Chondrocyte (in vitro differentiated cells): ENCODE measurements at regions not wholly inside any gene's neighbourhood (a gene's known extent, or its start where the extent isn't known, plus 50 kb on each side); places are given as distances from the start of the nearest gene placed in this dataset.

Source experiments
- DNase-seq: peaks from one replicate; pipeline ENCODE4 v3.0.0; 2021; ENCODE audit warnings: mixed read lengths, low spot score
- H3K27ac Mint-ChIP-seq: one replicate; pipeline ENCODE4 v1.8.0; 2021; ENCODE audit warnings: mild to moderate bottlenecking, moderate library complexity, mixed read lengths; ENCODE audit not compliant: unreplicated experiment
- H3K27me3 Mint-ChIP-seq: 2 replicates; pipeline ENCODE4 v1.8.0; 2021; ENCODE audit warnings: low read depth, mixed read lengths
- H3K36me3 Mint-ChIP-seq: 2 replicates; pipeline ENCODE4 v1.8.0; 2021; ENCODE audit warnings: low read depth, mixed read lengths
- H3K4me1 Mint-ChIP-seq: 2 replicates; pipeline ENCODE4 v1.8.0; 2021; ENCODE audit warnings: low read depth, mild to moderate bottlenecking, mixed read lengths
- H3K4me3 Mint-ChIP-seq: one replicate; pipeline ENCODE4 v1.8.0; 2021; ENCODE audit warnings: mild to moderate bottlenecking, moderate library complexity, mixed read lengths; ENCODE audit not compliant: unreplicated experiment
- H3K9me3 Mint-ChIP-seq: 2 replicates; pipeline ENCODE4 v1.8.0; 2021; ENCODE audit warnings: low read depth, mixed read lengths
- TF ChIP-seq, protein P1 (sequence below): fragments of 200-600 bp; sonication (generic); IDR thresholded peaks from 2 replicates; pipeline ENCODE4 v1.5.0; 2021; ENCODE audit warnings: antibody characterized with exemption, mild to moderate bottlenecking, moderate library complexity

DNA sequence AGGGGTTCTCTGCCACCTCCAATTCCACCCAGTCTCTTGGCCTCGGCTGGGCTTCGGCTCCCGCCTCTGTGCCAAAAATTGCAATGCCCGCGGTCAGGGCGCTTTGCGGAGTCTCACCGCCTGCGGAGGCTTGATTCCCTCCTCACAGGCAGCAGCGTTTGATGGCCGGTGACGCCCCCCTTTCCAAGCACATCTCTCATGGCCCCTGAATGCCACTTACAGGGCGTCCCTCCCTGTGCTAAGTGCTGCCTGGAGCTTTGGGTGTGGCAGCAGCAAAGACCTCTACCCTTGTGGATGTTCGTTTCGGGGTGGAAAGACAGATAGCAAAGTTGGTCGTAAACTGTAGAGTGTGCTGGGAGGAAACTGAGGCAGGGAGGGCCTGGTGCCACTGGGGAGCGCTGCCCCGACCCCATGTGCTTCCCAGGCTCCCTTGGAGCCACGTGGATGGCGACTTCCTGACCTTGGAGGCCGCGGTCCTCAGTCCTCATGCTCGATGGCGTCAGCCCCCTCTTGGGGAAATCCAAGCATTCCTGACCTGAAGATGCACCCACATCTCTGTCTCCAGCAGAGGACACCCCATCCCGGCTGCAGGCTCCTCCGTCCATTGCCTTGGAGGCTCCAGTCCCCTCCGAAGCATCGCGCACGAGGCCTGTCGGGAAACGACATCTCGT lies 249.2 kb upstream of the IRX4 start:
- Mint-ChIP-seq H3K36me3 (no peaks in the 10 kb centered on the region), H3K27me3 (no peaks in the 10 kb centered on the region), H3K4me3 (no peak overlapping the region), H3K4me1 (peaks cover 15% of the 10 kb centered on the region), H3K27ac (no peak overlapping the region), H3K9me3 (no peaks in the 10 kb centered on the region)
- TF ChIP-seq, protein P1, sequence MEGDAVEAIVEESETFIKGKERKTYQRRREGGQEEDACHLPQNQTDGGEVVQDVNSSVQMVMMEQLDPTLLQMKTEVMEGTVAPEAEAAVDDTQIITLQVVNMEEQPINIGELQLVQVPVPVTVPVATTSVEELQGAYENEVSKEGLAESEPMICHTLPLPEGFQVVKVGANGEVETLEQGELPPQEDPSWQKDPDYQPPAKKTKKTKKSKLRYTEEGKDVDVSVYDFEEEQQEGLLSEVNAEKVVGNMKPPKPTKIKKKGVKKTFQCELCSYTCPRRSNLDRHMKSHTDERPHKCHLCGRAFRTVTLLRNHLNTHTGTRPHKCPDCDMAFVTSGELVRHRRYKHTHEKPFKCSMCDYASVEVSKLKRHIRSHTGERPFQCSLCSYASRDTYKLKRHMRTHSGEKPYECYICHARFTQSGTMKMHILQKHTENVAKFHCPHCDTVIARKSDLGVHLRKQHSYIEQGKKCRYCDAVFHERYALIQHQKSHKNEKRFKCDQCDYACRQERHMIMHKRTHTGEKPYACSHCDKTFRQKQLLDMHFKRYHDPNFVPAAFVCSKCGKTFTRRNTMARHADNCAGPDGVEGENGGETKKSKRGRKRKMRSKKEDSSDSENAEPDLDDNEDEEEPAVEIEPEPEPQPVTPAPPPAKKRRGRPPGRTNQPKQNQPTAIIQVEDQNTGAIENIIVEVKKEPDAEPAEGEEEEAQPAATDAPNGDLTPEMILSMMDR: no peak
- DNase-seq: no peak

DNA sequence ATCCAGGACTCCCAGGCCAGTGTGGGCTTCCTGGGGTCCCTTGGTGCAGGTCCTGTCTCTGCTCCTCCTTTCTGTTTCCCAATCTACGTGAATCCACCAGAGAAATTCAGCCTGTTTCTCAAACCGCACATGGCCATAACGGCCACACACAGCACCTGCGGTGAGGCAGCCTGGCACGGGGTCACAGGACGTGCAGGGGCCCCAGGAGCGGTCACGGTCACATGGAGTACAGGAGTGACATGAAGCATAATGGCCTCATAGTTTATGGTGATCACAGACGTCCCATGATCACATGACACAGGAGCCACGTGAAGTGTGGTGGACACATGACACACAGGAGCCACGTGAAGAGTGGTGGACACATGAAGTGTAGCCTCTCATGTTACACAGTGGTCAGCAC lies 248.5 kb upstream of the IRX4 start:
- Mint-ChIP-seq H3K4me3 (no peak overlapping the region), H3K27me3 (no peaks in the 10 kb centered on the region), H3K9me3 (no peaks in the 10 kb centered on the region), H3K4me1 (peaks cover 15% of the 10 kb centered on the region), H3K36me3 (no peaks in the 10 kb centered on the region), H3K27ac (no peak overlapping the region)
- TF ChIP-seq, protein P1: no peak
- DNase-seq: no peak

GRCh38 chr5:2130361-2130760 lies 247.6 kb upstream of the IRX4 start:
- no peaks in the 10 kb centered on the region for H3K36me3 Mint-ChIP-seq
- H3K4me1 Mint-ChIP-seq: peaks cover 14% of the 10 kb centered on the region
- TF ChIP-seq, protein P1: no peak
- DNase-seq: no peak
- no peak overlapping the region for H3K27ac Mint-ChIP-seq
- no peaks in the 10 kb centered on the region for H3K9me3 Mint-ChIP-seq
- H3K4me3 Mint-ChIP-seq: no peak overlapping the region
- H3K27me3 Mint-ChIP-seq: peaks cover 5% of the 10 kb centered on the region

GRCh38 chr5:2129568-2130272 lies 247.0 kb upstream of the IRX4 start:
- Mint-ChIP-seq H3K9me3 (no peaks in the 10 kb centered on the region), H3K27ac (no peak overlapping the region), H3K27me3 (peaks cover 6% of the 10 kb centered on the region), H3K36me3 (no peaks in the 10 kb centered on the region), H3K4me1 (peaks cover 8% of the 10 kb centered on the region), H3K4me3 (no peak overlapping the region)
- TF ChIP-seq, protein P1: no peak
- no peak for DNase-seq

DNA sequence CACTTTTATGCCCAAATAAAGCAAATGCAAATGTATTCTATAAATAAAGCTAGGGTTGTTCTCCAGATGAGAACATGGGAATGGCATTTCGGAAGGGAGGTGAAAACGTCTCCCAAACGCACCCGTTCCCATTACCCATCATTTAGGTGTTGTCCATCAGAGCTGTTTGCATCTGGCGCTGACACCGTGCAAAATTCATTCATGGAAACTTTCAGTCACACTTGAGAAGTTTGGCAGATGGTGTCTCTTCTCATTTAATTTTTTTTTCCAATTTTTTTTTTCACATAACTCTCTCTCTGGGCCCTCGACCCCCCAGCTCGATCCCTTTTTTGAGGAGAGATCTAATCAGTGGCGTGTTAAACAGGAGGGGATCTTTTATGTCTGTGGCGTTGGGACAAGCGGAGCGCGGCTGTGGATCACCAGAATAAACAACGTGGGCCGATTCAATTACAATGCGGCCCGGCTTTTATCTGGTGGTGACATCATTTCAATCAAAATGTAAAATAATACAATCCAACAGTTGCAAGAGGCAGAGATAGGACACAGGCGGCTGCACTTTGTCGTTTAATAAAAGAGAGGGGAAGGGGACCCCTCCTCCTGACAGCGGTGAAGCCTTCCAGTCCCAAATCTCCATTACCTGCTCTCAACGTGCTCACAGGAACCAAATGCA lies 246.1 kb upstream of the IRX4 start:
- TF ChIP-seq, protein P1: no peak
- Mint-ChIP-seq H3K27ac (no peak overlapping the region), H3K4me1 (peaks cover 5% of the 10 kb centered on the region), H3K27me3 (peaks cover 6% of the 10 kb centered on the region), H3K36me3 (no peaks in the 10 kb centered on the region), H3K4me3 (no peak overlapping the region), H3K9me3 (no peaks in the 10 kb centered on the region)
- DNase-seq: no peak
